GM21619 (cell line): ENCODE measurements at regions not wholly inside any gene's neighbourhood (a gene's known extent, or its start where the extent isn't known, plus 50 kb on each side); places are given as distances from the start of the nearest gene placed in this dataset.
"Not testable (repeated sequence)": the region's sequence is repeated elsewhere in the genome, so short reads cannot be mapped to it uniquely, and the experiment has no call there.

Source experiments
- ATAC-seq: cut with Tn5 transposase; IDR thresholded peaks from one replicate; pipeline ENCODE4 v1.9.1; 2021; ENCODE audit not compliant: unreplicated experiment

DNA sequence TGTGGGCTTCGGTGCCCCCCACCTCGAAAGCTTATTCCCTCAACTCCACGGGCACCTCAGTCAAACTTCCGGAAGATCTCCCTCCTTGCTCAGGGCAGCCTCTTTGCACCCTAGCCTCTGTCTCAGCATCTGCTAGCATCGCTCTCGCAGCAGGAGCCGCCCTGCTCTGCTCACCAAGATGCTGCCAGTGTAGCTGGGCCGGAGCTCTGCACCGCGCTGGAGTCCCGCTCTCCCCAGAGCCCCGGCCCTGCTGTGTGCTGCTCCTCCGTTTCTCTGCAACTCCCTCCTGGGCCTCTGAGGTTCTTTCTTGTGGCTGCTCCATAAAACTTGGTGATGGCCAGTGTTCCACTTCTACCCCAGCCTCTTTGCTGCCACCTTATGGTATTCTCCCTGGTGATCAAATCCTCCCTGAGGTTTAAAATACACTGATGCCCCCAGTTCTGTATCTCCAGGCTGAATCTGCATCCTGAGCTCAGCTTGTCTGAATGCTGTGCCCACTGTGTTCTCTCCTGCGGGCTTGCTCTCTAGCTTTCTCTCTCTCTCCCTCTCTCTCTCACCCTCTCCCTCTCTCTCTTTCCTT, 198.0 kb downstream of the UQCRFS1 start:
- no peak for ATAC-seq

DNA sequence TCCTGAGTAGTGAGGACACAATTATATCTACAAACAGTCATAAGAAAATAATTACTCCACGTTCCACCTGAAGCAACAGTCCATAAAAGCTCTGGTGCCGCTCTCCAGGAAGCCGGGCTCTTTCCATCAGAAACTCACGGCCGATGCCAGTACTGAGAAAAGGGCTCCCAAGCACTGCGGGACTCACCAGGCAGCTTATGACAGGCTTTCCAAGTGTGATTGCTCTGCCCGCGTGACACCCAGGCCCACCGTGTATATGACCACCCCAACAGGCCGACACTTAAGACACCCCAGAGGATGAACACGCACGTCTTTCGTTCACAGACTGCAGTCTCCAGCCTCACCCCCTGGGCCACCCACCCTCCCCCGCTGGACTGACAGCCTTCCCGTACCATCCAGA, 199.0 kb downstream of the UQCRFS1 start:
- ATAC-seq, result no peak

DNA sequence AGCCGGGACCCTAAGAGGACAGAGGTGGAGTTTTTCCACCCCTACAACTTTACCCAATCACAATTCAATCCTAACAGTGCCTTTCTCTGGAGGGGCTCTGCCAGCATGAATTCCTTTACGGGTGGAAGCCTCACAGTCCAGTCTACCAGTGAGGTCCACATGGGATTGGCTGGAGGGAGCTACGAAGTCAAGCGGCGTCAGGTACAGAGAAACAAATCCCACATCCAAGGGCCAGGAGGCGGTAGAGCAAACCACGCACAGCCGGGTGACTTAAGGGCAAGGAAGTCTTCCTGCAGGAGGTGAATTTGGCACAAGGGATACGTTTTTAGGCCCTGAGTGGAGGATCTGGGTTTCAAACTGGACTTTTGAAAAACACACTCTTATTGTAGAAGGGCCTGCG, 199.6 kb downstream of the UQCRFS1 start:
- no peak for ATAC-seq

DNA sequence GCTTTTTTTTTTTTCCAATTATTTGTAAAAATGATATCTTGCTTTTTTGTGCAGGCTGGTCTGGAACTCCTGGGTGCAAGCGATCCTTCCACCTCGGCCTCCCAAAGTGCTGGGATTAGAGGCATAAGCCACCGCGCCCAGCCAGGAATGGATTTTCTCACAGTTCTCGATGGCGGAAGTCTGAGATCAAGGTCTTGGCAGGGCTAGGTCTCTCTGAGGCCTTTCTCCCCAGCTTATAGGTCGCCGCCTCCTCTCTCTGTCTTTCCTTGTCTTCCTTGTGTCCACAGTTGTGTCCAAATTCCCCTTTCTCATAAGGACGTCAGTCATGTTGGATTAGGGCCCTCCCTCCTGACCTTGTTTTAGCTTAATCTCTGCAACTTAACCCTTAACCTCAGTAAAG, 200.5 kb downstream of the UQCRFS1 start:
- ATAC-seq, result no peak

DNA sequence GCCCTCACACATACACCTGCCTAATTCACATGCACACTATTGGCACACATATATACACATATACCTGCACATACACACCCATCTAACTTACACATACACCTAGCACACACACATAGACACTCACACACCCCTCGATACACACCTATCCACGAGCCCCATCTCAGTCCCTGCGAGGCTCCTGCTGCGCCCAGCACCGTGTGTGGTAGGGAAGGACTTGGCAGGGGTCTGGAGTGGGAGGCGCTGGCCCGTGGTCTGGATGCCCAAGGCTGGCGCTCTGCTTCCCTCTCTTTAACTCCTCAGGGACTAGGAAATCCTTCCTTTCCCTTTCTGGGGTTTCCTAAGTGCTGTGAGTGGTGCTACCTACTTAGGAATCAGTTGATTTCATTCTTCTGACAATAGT, 202.7 kb downstream of the UQCRFS1 start:
- no peak for ATAC-seq

DNA sequence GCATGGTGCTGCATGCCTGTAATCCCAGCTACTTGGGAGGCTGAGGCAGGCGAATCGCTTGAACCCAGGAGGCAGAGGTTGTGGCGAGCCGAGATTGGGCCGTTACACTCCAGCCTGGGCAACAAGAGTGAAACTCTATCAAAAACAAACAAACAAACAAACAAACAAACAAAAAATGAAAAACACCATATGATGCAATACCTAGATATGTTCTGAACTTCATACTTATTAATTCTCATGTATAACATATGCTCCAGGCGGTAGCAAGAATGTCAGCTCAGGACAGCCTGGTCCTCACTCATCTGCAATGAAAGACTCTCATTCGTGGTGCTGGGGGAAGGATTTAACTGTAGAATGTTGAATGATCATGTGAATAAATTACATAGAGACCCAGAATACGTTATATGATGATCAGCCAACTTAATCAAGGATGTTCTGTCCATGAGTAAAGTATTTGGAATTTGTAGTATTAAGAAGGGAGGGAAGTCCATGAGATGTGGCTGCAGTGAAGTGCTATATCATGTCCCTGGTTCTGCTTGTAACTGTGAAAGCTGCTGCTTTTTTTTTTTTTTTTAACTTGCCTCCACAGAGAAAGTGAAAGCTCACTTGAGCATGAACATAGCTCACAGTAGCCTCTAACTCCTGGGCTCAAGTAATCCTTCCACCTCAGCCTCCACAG, 206.8 kb downstream of the UQCRFS1 start:
- no peak for ATAC-seq

DNA sequence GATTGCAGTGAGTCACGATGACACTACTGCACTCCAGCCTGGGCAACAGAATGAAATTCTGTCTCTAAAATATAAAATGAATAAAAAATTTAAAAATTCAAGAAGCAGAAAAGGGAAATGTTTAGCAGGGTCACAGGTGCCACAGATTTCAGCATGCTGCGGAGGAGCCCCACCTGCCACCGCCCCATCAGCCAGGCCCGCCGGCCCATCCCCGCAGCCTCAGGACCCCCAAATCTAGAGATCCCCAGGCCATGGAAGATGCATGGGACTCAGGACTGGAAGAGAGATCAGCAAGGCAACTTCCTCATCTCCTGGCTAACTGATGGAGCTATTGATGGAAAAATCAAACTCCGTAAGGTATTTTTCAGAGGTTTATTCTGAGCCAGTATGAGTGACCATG, 208.2 kb downstream of the UQCRFS1 start:
- no peak for ATAC-seq

DNA sequence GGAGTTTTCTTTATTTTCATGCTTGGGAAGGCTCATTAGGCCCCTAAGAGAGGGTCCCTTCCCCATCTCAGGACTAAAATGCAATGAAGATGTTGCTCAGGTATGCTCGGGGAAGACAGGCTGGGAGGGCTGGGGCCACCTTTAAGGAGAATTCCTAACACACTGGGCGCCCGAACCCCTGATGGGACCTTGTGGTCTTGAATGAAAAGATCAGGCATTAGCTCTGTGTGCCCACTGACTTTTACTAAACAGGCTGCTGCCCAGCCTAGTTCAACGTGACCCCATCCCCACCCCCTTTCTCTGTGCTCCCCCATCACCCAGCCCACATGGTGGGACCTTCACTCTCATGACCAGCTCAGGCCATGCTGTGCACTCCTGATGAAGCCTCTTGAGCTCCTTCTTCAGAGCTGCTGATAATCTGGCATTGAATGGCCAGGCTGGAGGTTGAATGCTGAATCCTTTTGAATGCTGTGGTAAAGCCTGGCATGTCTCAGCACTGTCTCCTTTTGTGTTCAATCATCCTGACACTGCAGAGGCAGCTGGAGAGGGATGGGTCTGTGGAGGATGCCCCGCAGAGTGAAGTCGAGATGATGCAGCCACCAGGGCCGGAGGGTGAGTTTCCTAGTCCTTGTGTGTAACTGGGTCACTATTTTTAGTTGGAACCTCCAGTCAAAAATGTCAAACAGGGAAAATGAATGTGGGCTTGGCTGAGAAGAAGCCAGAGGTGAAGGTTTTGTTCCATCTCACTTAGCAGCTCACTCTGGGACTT, 209.1 kb downstream of the UQCRFS1 start:
- ATAC-seq, result no peak

DNA sequence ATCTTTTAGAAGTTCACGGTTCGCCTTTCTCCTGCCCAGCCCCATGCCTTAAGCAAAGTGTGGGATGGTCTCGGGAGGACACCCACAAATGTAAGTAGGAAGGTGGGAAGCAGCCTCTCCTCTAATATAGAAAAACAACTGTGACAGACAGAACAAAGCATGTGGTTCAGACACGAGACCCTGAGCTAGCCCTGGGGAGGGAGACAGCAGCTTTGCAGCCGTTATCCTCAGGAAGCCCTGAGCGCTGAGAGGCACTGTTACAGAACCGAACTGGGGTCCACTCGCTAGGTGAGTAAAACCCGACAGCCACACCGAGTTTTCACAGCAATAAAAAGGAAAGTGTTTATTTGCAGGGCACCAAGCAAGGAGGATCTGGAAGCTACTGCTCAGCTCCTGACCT, 210.6 kb downstream of the UQCRFS1 start:
- no peak for ATAC-seq

DNA sequence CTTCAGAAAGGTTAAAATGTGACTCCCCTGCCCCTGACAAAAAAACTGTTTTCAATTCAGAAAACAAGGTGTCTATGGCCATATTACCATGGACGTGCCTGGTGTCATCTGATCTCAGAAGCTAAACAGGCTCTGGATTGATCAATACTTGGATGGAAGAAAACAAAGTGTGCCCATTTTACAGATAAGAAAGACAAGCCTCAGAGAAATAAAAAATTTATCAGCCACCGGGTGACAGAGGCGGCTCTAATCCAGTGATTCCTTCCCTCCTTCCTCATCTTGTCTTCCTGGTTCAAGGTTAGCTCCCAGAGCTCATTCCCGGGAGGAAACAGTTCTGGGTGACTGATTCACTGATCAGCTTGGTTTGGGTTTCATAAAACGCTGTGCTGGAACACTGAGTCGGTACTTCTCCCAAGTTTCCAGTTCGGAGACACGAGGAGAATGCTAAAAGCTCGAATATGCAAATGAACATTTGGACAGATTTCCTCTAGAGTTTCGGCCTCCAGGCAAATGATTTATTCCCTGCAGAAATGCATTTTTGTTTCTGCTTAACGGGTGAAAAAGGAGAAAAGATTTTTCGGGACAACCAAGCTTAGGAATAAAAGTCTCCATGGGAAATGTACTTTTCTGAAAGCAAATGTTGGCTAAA, 211.2 kb downstream of the UQCRFS1 start:
- no peak for ATAC-seq

DNA sequence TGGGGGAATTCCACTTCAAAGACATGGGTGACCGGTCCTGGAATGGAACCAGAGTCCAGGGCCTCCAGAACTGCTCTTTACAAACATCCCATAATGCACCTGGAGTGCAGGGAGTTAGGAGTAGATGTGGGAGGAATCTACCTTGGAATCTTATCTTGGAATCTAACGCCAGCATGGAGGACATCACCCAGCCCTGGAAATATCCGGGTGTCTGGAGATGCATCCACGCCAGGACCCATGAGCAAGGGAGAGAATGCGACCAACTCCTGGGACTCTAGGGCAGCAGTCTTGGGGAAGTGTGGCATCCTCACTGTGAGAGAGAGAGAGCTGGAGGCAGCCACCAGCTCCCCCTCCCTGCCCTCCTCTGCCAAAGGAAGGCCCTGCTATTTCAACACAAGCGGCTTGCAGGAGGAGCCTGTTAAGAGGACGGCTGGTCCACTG, 211.8 kb downstream of the UQCRFS1 start:
- ATAC-seq, result no peak

DNA sequence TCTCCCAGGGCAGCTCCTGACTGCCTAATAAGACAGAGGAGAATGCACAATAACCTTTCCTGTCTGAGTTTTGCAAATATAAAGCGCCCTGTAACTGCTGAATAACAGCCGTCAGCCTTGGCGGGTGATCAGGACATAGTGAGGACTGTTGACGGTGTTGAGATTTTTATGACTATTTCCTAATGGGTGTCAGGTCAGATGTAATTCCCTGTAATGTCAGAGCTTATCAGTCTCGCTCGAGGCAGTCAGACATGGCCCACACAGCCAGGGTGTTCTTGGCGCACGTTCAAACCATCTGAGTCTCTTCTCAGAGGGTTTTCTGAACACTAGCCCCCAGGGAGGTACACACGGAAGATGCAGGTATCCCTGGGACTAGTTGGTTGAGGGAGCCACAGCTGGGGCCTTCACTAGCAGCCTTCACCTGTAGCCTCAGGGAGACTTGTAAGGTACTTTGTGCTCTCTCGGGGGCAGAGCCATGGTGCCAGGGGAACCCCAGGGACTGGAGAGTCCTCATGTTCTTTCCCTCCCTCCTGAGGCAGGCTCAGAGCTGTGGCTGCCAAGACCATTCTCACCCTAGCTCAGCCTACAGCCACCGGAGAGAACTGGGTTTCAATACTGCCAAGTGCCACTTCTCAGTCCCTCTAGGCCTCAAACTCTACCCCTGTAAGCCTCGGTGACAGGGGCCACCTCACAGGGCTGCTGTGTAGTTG, 213.1 kb downstream of the UQCRFS1 start:
- ATAC-seq, result no peak

DNA sequence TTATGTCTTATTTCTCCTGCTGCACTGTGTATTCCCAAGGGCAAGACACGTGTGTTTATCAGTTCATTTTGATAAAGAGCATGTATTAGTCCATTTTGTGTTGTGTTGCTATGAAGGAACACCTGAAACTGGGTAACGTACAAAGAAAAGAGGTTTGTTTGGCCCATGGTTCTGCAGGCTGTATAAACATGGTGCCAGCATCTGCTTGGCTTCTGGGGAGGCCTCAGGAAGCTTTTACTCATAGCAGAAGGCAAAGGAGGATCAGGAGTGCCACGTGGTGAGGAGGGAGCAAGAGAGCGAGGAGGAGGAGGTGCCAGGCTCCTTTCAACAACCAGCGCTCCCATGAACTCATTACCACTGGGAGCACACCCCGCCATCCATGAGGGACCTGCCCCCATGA, 214.0 kb downstream of the UQCRFS1 start:
- no peak for ATAC-seq

DNA sequence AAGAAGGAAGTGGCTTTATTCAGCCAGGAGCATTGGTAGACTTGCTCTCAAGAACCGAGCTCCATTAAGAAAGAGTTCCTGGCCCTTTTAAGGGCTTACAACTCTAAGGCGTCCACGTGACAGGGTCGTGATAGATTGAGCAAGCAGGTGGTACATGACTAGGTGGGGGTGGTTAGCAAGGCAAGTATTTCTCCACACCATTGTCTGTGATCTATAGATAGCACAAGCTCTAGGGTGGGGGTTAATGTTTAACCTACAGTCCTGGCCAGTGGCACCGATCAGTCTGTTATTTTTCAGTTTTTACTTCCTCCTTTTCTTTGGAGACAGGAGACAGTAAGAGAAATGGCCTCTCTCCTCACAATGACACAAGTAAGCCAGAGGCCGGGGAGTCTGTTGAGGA, 215.1 kb downstream of the UQCRFS1 start:
- not testable (repeated sequence) for ATAC-seq

DNA sequence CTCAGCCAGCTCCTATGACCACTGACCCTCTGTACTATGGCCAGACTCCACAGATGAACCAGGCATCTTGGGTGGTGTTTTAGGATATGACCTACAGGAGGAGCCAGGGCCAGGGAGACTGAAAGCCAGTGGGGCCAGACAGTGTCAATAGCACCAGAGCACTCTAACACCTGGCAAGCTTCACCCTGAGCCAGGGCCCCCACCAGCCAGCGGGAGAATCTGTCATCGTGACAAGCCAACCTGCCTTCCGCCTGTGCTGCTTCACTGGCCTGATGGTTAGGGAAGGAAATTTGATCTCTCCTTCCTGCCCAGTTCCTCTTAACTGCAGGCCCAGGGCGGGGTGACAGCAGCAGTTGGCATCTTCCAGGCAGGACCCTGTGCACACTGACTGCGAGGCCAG, 222.4 kb downstream of the UQCRFS1 start:
- ATAC-seq, result no peak

DNA sequence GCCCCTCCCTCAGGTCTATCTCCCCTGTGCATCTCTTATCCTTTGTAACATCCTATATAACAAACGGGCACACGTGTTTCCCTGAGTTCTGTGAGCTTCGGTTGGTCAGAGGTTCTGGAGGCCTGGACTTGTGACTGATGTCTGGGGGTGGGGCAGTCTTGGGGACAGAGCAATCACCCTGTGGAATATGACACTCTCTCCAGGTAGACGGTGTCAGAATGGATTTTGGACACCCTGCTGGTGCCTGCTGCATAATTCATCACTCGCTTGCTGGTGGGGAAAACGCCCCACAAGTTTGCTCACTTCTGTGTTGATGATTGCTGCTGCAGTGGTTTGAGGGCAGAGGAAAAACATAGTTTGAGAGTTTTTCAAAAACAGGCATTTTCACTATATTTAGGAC, 223.2 kb downstream of the UQCRFS1 start:
- ATAC-seq, result no peak

DNA sequence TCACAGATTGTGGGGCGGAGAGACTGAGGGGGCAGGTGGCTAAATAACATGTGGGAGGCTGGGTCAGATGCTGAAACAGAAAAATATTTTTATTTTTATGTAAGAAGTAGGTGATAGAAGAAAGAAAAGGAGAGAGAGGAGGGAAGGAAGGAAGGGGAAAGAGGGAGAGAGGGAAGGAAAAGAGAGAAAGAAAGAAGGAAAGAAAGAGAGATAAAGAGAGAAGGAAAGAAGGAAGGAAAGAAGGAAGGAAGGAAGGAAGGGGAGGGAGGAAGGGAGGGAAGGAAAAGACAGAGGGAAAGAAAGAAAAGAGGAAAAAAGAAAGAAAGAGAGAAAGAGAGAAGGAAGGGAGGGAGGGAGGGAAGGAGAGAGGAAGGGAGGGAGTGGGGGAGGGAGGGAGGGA, 224.9 kb downstream of the UQCRFS1 start:
- ATAC-seq, result no peak

DNA sequence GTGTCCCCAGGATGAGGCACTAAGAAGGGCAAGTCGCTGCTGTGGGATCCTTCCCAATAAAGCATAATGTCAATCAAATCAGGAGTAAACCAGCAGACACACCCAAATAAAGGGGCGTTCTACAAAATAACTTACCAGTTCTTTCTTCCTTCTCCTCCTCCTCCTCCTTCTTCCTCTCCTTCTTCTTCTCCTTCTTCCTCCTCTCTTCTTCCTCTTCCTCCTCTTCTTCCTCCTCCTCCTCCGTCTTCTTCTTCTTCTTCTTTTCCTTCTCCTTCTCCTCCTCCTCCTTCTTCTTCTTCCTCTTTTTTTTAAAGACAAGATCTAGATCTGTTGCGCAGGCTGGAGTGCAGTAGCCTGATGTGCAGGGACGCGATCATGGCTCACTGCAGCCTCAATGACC, 225.8 kb downstream of the UQCRFS1 start:
- ATAC-seq, result no peak

DNA sequence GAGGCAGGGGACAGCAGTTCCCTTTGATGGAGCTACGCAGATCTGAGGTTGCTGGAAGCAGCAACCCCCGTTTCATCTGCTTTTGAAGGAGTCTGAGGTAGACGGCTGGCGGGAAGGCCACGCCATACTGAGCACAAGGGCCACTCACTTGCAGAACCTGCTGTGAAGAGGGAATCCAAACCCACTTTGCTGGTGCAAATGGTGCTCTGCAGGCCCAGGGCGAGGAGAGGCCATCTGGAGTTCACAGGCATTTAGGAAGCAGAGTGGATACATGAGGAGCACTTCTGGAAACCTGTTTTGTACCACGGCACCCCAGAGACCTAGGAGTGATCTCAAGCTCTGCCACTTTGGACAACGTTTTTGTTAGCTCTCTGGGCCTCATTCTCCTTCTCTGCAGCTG, 227.8 kb downstream of the UQCRFS1 start:
- no peak for ATAC-seq

DNA sequence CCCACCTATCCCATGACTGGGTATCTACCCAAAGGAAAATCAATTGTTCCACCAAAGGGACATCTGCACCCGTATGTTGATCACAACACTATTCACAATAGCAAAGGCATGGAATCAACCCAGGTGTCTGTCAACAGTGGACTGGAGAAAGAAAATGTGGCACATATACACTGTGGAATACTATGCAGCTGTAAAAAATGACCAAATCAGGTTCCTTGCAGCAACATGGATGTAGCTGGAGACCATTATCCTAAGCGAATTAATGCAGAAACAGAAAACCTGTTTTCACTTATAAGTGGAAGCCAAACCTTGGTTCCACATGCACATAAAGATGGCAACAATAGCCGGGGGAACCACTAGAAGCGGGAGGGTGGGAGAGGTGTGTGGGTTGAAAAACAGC, 228.6 kb downstream of the UQCRFS1 start:
- no peak for ATAC-seq

DNA sequence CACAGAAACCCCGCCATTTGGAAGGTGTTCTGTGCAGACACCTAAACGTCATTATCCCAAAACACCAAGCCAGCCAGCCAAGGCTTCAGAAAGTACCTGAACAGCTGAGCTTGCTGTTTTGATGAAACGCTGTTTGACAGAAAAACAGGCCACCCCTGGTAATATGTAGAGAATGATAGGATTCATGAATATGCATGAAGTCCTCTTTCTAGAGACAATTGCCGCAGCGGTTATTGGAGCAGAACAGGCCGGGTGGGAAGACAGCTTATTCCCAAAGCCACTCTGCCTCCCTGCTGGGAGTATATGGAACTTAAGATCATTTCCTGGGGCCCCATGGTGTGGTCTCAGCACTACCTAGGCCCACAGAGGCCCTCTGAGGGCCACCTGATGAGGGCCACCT, 229.5 kb downstream of the UQCRFS1 start:
- no peak for ATAC-seq
